Neutrophil (primary cell): ENCODE measurements at regions not wholly inside any gene's neighbourhood (a gene's known extent, or its start where the extent isn't known, plus 50 kb on each side); places are given as distances from the start of the nearest gene placed in this dataset.

Source experiments
- H3K27ac ChIP-seq: fragments of 200-600 bp; sonication (generic); 2 replicates; pipeline ENCODE4 v1.5.1; 2016; ENCODE audit warnings: mild to moderate bottlenecking, moderate library complexity
- H3K27me3 ChIP-seq: fragments of 200-600 bp; sonication (generic); 2 replicates; pipeline ENCODE4 v1.6.0; 2016; ENCODE audit warnings: mild to moderate bottlenecking
- H3K36me3 ChIP-seq: fragments of 200-600 bp; sonication (generic); 2 replicates; pipeline ENCODE4 v1.5.1; 2017
- H3K4me1 ChIP-seq, 2 experiments: fragments of 200-600 bp in 1 of 2; sonication (generic) in 1 of 2; 1 replicate in 1 of 2; 2 replicates in 1 of 2; pipeline versions ENCODE4 v1.5.1 to v1.6.1; 2013 to 2016; ENCODE audit warnings: low read depth in 1 of 2, low read length in 1 of 2, mild to moderate bottlenecking in 1 of 2, moderate library complexity in 1 of 2; ENCODE audit not compliant: control insufficient read depth in 1 of 2, insufficient read depth in 1 of 2
- H3K4me3 ChIP-seq, 2 experiments: fragments of 200-600 bp in 1 of 2; sonication (generic) in 1 of 2; 1 replicate in 1 of 2; 2 replicates in 1 of 2; pipeline ENCODE4 v1.5.1; 2013 to 2016; ENCODE audit warnings: low read depth in 1 of 2, low read length in 1 of 2, mild to moderate bottlenecking in 1 of 2, moderate library complexity in 1 of 2
- H3K9me3 ChIP-seq: fragments of 200-600 bp; sonication (generic); 2 replicates; pipeline ENCODE4 v1.5.1; 2016
- CTCF ChIP-seq: fragments of 200-600 bp; sonication (generic); IDR thresholded peaks from 2 replicates; pipeline ENCODE4 v1.5.1; 2016; ENCODE audit warnings: antibody characterized with exemption

- H3K27me3 ChIP-seq, result no peaks in the 10 kb centered on the region
- no peak overlapping the region for H3K27ac ChIP-seq
- H3K4me1 ChIP-seq, result no peaks in the 10 kb centered on the region
- no peaks in the 10 kb centered on the region for H3K36me3 ChIP-seq
- H3K9me3 ChIP-seq, result no peaks in the 10 kb centered on the region
- no peak overlapping the region for H3K4me3 ChIP-seq
- no peak for TF ChIP-seq CTCF
Observed at GRCh38 chr6:164015088-164015484, 600.6 kb downstream of the QKI start.

- H3K36me3 ChIP-seq, result no peaks in the 10 kb centered on the region
- H3K27me3 ChIP-seq, result no peaks in the 10 kb centered on the region
- H3K4me3 ChIP-seq, result no peak overlapping the region
- no peaks in the 10 kb centered on the region for H3K4me1 ChIP-seq
- H3K9me3 ChIP-seq, result no peaks in the 10 kb centered on the region
- H3K27ac ChIP-seq, result no peak overlapping the region
- TF ChIP-seq CTCF, result no peak
Observed at GRCh38 chr6:164014346-164015087, 600.0 kb downstream of the QKI start.

- Histone ChIP-seq H3K36me3 (no peaks in the 10 kb centered on the region), H3K4me1 (no peaks in the 10 kb centered on the region), H3K27me3 (no peaks in the 10 kb centered on the region), H3K4me3 (no peak overlapping the region), H3K9me3 (no peaks in the 10 kb centered on the region), H3K27ac (no peak overlapping the region)
- TF ChIP-seq CTCF, result no peak
Observed at GRCh38 chr6:164013480-164014208, 599.1 kb downstream of the QKI start.

- Histone ChIP-seq H3K27me3 (no peaks in the 10 kb centered on the region), H3K4me1 (no peaks in the 10 kb centered on the region), H3K27ac (no peak overlapping the region), H3K4me3 (no peak overlapping the region), H3K36me3 (no peaks in the 10 kb centered on the region), H3K9me3 (no peaks in the 10 kb centered on the region)
- TF ChIP-seq CTCF, result no peak
Observed at GRCh38 chr6:164011321-164011720, 596.8 kb downstream of the QKI start.

- no peak overlapping the region for H3K27ac ChIP-seq
- no peaks in the 10 kb centered on the region for H3K27me3 ChIP-seq
- H3K4me1 ChIP-seq, result no peaks in the 10 kb centered on the region
- H3K4me3 ChIP-seq, result no peak overlapping the region
- no peaks in the 10 kb centered on the region for H3K36me3 ChIP-seq
- no peak for TF ChIP-seq CTCF
- no peaks in the 10 kb centered on the region for H3K9me3 ChIP-seq
Observed at GRCh38 chr6:164010441-164011103, 596.1 kb downstream of the QKI start.
